Hepatocyte (in vitro differentiated cells): ENCODE measurements at regions not wholly inside any gene's neighbourhood (a gene's known extent, or its start where the extent isn't known, plus 50 kb on each side); places are given as distances from the start of the nearest gene placed in this dataset.

Experiments used
- DNase-seq: peaks from one replicate; pipeline ENCODE4 v3.0.0-alpha.2; 2016; ENCODE audit warnings: low spot score
- H2AFZ ChIP-seq: fragments of 200-600 bp; sonication (generic); 2 replicates; pipeline ENCODE4 v1.6.0; 2016; ENCODE audit warnings: antibody characterized with exemption, mild to moderate bottlenecking
- H3K27ac ChIP-seq: fragments of 200-600 bp; sonication (generic); 2 replicates; pipeline ENCODE4 v1.5.1; 2016; ENCODE audit warnings: mild to moderate bottlenecking
- H3K27me3 ChIP-seq: fragments of 200-600 bp; sonication (generic); 2 replicates; pipeline ENCODE4 v1.6.1; 2016
- H3K36me3 ChIP-seq: fragments of 200-600 bp; sonication (generic); replicated peaks from 2 replicates; pipeline ENCODE4 v1.5.1; 2016; ENCODE audit warnings: low read depth; ENCODE audit not compliant: insufficient read depth
- H3K4me1 ChIP-seq: fragments of 200-600 bp; sonication (generic); 2 replicates; pipeline ENCODE4 v1.5.1; 2016; ENCODE audit warnings: mild to moderate bottlenecking, moderate library complexity; ENCODE audit not compliant: insufficient read depth
- H3K4me2 ChIP-seq: fragments of 200-600 bp; sonication (generic); 2 replicates; pipeline ENCODE4 v1.6.0; 2016
- H3K4me3 ChIP-seq: fragments of 200-600 bp; sonication (generic); 2 replicates; pipeline ENCODE4 v1.5.1; 2016; ENCODE audit warnings: mild to moderate bottlenecking
- H3K79me2 ChIP-seq: fragments of 200-600 bp; sonication (generic); 2 replicates; pipeline ENCODE4 v1.6.0; 2017; ENCODE audit warnings: mild to moderate bottlenecking
- H3K9me2 ChIP-seq: fragments of 200-600 bp; sonication (generic); replicated peaks from 2 replicates; pipeline ENCODE4 v1.6.0; 2017; ENCODE audit warnings: mild to moderate bottlenecking; ENCODE audit not compliant: insufficient read depth
- H3K9me3 ChIP-seq: fragments of 200-600 bp; sonication (generic); 2 replicates; pipeline ENCODE4 v1.5.1; 2016; ENCODE audit warnings: low read depth, mild to moderate bottlenecking
- H4K20me1 ChIP-seq: fragments of 200-600 bp; sonication (generic); 2 replicates; pipeline ENCODE4 v1.6.0; 2016; ENCODE audit warnings: mild to moderate bottlenecking; ENCODE audit not compliant: insufficient read depth, poor library complexity, severe bottlenecking
- CTCF ChIP-seq: fragments of 200-600 bp; sonication (generic); IDR thresholded peaks from 2 replicates; pipeline ENCODE4 v1.5.1; 2016; ENCODE audit warnings: antibody characterized with exemption, mild to moderate bottlenecking; ENCODE audit not compliant: poor library complexity
- EZH2 ChIP-seq: fragments of 200-600 bp; sonication (generic); IDR thresholded peaks from 2 replicates; pipeline ENCODE4 v1.6.1; 2016; ENCODE audit warnings: antibody characterized with exemption, mild to moderate bottlenecking, borderline replicate concordance
- EZH2phosphoT487 ChIP-seq: fragments of 200-600 bp; sonication (generic); IDR thresholded peaks from one replicate; pipeline ENCODE4 v1.6.1; 2018; ENCODE audit warnings: antibody characterized with exemption, mild to moderate bottlenecking, low read depth, moderate library complexity; ENCODE audit not compliant: unreplicated experiment, severe bottlenecking
- WGBS: methylation state at CpG from one replicate; pipeline ENCODE4 v1.1.6; 2016; ENCODE audit warnings: low lambda C conversion rate; ENCODE audit errors: missing lambda C conversion rate; 5-methylcytosine and 5-hydroxymethylcytosine counted together

GRCh38 chr12:28938581-28939235 is 210.4 kb upstream of the FAR2 start:
- H4K20me1 ChIP-seq = no peaks in the 10 kb centered on the region
- TF ChIP-seq EZH2 (no peak), EZH2phosphoT487 (no peak), CTCF (no peak)
- H3K9me3 ChIP-seq = no peaks in the 10 kb centered on the region
- H3K27me3 ChIP-seq = no peaks in the 10 kb centered on the region
- WGBS = 78% methylated on average over 11 of the region's 11 CpGs
- H2AFZ ChIP-seq = no peak overlapping the region
- no peak overlapping the region for H3K4me2 ChIP-seq
- no peak for DNase-seq
- no peaks in the 10 kb centered on the region for H3K9me2 ChIP-seq
- H3K27ac ChIP-seq = no peak overlapping the region
- H3K36me3 ChIP-seq = no peaks in the 10 kb centered on the region
- no peaks in the 10 kb centered on the region for H3K4me1 ChIP-seq
- H3K4me3 ChIP-seq = no peak overlapping the region
- no peaks in the 10 kb centered on the region for H3K79me2 ChIP-seq

- no peaks in the 10 kb centered on the region for H3K9me3 ChIP-seq
- H3K4me3 ChIP-seq = no peak overlapping the region
- no peaks in the 10 kb centered on the region for H3K4me1 ChIP-seq
- no peak overlapping the region for H3K4me2 ChIP-seq
- DNase-seq = no peak
- 88% methylated on average over 2 of the region's 2 CpGs for WGBS
- H3K27me3 ChIP-seq = no peaks in the 10 kb centered on the region
- H3K27ac ChIP-seq = no peak overlapping the region
- H3K9me2 ChIP-seq = no peaks in the 10 kb centered on the region
- H3K36me3 ChIP-seq = no peaks in the 10 kb centered on the region
- no peaks in the 10 kb centered on the region for H3K79me2 ChIP-seq
- H4K20me1 ChIP-seq = no peaks in the 10 kb centered on the region
- H2AFZ ChIP-seq = no peak overlapping the region
- TF ChIP-seq EZH2phosphoT487 = no peak
- no peak for TF ChIP-seq EZH2
- TF ChIP-seq CTCF = no peak
Observed at GRCh38 chr12:28939427-28939826, 209.7 kb upstream of the FAR2 start.

- WGBS = 78% methylated on average over 2 of the region's 2 CpGs
- no peak for DNase-seq
- no peak overlapping the region for H2AFZ ChIP-seq
Observed at GRCh38 chr12:28941248-28941647, 207.8 kb upstream of the FAR2 start.

More at GRCh38 chr12:28941248-28941647, 207.8 kb upstream of the FAR2 start:
- no peak overlapping the region for H3K27ac ChIP-seq
- H3K4me3 ChIP-seq = no peak overlapping the region
- no peaks in the 10 kb centered on the region for H4K20me1 ChIP-seq
- TF ChIP-seq EZH2phosphoT487 (no peak), CTCF (no peak), EZH2 (no peak)
- H3K4me1 ChIP-seq = no peaks in the 10 kb centered on the region
- H3K79me2 ChIP-seq = no peaks in the 10 kb centered on the region
- H3K36me3 ChIP-seq = no peaks in the 10 kb centered on the region
- H3K4me2 ChIP-seq = no peak overlapping the region
- H3K27me3 ChIP-seq = no peaks in the 10 kb centered on the region
- H3K9me2 ChIP-seq = no peaks in the 10 kb centered on the region
- H3K9me3 ChIP-seq = no peaks in the 10 kb centered on the region
